ENCODE measurements at regions not wholly inside any gene's neighbourhood (a gene's known extent, or its start where the extent isn't known, plus 50 kb on each side); places are given as distances from the start of the nearest gene placed in this dataset.

DNA sequence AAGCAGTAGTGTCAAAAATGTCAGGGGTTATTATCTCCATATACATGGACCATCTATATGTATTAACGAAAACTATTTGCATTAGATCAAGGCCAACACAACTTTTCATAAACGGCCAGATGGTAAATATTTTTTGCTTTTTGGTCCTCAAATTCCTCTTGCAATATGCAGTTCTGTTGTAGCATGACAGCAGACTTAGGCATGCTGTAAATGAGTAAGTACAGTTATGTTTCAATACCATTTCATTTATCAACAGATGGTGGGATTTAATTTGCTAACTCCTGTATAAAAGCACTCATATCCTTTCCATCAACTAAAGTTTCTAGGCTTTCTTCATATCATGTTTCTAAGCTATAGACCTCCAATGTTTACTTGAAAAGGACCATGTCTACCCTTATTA is 208.1 kb downstream of the ANKRD50 start:
- TF ChIP-seq CTCF (optimal IDR thresholded peaks at IDR 0.05 in 1 of 3, IDR thresholded peaks at IDR 0.05 in 1 of 3, conservative IDR thresholded peaks at IDR 0.05 in 1 of 3; ENCODE audit: extremely low read depth in 1 of 3, insufficient read depth in 2 of 3, low read length in 3 of 3) (no peak), EZH2 (IDR thresholded peaks at IDR 0.05; ENCODE audit: low read length) (no peak)
